ENCODE measurements at regions not wholly inside any gene's neighbourhood (a gene's known extent, or its start where the extent isn't known, plus 50 kb on each side); places are given as distances from the start of the nearest gene placed in this dataset.

DNA sequence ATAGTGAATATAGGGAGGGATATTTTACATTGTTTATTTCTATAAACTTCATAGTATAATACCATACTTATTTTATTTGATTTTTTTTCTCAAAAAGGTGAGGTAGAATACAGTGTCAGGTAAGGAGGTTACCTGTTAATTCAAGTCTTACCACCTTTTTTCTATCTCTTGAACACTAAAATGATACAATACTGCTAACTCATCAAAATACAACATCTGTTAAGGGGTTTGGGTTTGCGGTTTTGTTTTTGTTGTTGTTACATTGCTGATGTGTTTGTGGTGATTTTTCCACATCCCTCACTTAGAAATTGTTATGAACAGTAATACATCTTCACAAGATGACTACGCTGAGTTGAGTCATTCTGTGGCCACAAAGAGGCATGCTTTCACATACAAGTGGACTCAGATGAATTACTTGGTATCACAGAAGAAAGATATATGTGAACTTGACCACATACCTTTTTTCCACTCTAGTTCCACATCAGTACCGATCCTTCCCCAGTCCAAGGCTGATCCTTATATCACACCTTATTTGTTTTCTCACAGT is 139.4 kb upstream of the ID4 start:
- TF ChIP-seq, protein P1, sequence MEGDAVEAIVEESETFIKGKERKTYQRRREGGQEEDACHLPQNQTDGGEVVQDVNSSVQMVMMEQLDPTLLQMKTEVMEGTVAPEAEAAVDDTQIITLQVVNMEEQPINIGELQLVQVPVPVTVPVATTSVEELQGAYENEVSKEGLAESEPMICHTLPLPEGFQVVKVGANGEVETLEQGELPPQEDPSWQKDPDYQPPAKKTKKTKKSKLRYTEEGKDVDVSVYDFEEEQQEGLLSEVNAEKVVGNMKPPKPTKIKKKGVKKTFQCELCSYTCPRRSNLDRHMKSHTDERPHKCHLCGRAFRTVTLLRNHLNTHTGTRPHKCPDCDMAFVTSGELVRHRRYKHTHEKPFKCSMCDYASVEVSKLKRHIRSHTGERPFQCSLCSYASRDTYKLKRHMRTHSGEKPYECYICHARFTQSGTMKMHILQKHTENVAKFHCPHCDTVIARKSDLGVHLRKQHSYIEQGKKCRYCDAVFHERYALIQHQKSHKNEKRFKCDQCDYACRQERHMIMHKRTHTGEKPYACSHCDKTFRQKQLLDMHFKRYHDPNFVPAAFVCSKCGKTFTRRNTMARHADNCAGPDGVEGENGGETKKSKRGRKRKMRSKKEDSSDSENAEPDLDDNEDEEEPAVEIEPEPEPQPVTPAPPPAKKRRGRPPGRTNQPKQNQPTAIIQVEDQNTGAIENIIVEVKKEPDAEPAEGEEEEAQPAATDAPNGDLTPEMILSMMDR (IDR thresholded peaks at IDR 0.05; ENCODE audit: extremely low read depth, missing control alignments) = no peak
- no peak for DNase-seq (ENCODE audit: low spot score)

DNA sequence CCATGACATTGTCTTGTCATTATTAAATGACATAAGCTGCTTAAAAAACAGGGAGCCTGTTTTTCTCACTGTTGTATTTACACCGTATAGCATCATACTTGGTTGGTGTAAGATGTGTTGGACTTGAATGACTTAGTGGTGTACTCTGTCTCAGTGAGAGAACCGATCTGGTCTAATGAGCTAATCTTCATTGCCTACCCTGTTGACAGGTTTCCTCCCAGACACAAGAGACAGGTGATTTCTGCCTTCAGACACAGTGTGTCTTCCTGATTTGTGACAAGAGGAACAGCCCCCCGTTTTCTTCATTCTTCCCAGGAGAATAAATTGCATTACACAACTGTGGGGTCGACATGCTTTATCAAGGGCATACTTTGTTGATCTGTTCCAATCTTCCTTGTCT is 137.2 kb upstream of the ID4 start:
- no peak for DNase-seq (ENCODE audit: low spot score)
- TF ChIP-seq, protein P1 (IDR thresholded peaks at IDR 0.05; ENCODE audit: extremely low read depth, missing control alignments) = no peak

DNA sequence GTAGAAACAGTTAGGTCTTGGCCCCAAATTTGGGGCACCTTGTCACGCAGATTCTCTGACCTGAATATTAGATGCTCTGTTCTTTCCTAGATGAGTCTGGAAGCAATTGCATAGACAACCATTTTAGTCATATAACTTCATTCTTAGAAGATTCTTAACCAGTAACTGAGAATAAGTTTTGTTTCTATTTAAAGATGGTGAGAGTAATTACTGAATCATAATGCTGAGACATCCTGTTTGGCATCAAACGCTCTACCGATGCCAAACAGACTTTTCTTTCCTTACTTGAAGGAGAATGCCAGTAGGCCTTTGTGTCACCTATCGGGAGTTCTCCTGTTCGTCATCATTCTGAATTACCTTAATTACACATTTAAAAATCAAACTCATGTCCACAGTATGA is 131.6 kb upstream of the ID4 start:
- DNase-seq (ENCODE audit: low spot score) = no peak
- TF ChIP-seq, protein P1 (IDR thresholded peaks at IDR 0.05; ENCODE audit: extremely low read depth, missing control alignments) = no peak

DNA sequence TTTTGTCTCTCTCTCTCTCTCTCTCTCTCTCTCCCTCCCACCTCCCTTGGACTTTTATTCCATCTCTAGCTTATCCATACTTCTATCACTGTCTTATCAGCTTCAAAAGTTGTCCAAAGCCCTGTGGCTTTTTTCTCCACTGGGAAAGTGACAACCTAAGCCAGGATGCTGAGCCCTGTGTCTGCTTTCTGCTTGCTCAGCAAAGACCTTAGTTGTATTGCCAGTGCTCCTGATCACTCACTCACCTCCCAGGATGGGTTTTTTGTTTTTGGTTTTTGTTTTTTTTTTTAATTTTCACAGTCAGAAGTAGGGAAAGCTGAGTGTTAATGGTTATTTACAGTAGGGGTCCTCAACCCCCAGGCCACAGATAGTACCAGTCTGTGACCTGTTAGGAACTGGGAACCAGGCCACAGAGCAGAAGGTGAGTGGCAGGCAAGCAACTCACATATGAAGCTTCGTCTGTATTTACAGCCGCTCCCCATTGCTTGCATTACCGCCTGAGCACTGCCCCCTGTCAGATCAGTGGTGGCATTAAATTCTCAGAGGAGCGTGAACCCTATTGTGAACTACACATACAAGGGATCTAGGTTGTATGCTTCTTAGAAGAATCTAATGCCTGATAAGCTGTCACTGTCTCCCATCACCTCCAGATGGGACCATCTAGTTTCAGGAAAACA is 125.0 kb upstream of the ID4 start:
- TF ChIP-seq, protein P1 (IDR thresholded peaks at IDR 0.05; ENCODE audit: extremely low read depth, missing control alignments) = no peak
- no peak for DNase-seq (ENCODE audit: low spot score)

DNA sequence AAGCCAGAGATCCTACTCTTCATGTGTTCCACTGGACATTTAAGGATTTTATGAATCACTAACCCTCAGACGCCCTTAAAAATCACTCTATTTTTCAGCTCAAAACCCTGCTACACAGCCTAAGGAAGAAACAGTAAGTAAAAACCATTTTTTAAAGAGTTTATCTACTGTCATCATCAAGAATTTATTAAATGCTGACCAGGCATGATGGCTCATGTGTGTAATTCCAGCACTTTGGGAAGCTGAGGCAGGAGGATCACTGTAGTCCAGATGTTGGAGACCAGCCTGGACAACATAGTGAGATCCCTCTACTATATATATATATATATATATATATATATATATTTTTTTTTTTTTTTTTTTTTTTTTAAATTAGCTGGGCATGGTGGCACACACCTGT is 124.2 kb upstream of the ID4 start:
- no peak for DNase-seq (ENCODE audit: low spot score)

DNA sequence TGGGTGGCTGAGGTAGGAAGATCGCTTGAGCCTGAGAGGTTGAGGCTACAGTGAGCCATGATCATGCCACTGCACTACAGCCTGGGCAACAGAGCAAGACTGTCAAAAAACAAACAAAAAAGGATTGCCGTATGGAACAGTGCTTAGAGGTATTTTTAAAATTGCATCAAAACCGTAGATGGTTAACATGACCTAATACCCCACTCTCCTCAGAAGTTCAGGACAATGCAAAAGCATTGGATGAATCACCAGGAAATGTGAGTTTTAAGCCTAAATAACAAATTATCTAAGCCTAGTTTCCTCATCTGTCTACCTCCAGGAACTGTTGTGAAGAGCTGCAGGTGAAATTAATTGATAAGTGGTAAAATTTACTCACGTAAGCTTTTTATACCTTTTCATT is 123.8 kb upstream of the ID4 start:
- TF ChIP-seq, protein P1 (IDR thresholded peaks at IDR 0.05; ENCODE audit: extremely low read depth, missing control alignments) = no peak
- no peak for DNase-seq (ENCODE audit: low spot score)

More for the DNA sequence above, 124.2 kb upstream of the ID4 start:
- TF ChIP-seq, protein P1 (IDR thresholded peaks at IDR 0.05; ENCODE audit: extremely low read depth, missing control alignments) = no peak

DNA sequence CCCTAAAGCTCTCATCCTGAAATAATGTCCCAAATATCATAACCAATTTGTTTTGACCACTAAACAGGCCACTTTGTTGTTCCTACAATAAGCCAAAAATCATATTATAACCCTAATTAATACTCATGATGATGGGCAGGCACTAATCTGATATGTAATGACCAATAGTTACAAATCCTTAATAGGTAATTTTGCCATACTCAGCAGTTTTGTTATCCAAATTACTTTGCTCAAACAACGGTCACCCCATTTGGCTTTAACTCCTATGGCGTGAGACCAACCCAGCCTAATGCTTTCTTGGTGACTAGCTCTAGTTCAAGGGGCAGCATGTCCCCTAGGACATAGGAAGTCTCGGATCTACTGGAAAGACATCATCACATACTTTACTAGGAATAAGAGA is 123.2 kb upstream of the ID4 start:
- TF ChIP-seq, protein P1 (IDR thresholded peaks at IDR 0.05; ENCODE audit: extremely low read depth, missing control alignments) = no peak

More for the DNA sequence above, 123.2 kb upstream of the ID4 start:
- DNase-seq (ENCODE audit: low spot score) = no peak

All from GM20000 (cell line).